ENCODE measurements at regions not wholly inside any gene's neighbourhood (a gene's known extent, or its start where the extent isn't known, plus 50 kb on each side); places are given as distances from the start of the nearest gene placed in this dataset.

- no peaks in the 10 kb centered on the region for H3K27me3 Mint-ChIP-seq (ENCODE audit: insufficient read depth, low read depth, poor library complexity)
- Histone ChIP-seq H2AFZ (no peak overlapping the region), H3K4me3 (no peak overlapping the region), H3K36me3 (ENCODE audit: insufficient read depth) (no peaks in the 10 kb centered on the region), H3K27ac (ENCODE audit: low read depth) (no peak overlapping the region), H3F3A (replicated peaks; ENCODE audit: low read depth) (no peaks in the 10 kb centered on the region), H3K79me2 (replicated peaks; ENCODE audit: insufficient read depth) (no peaks in the 10 kb centered on the region), H4K20me1 (replicated peaks; ENCODE audit: insufficient read depth) (no peaks in the 10 kb centered on the region), H3K27me3 (ENCODE audit: insufficient read depth) (no peaks in the 10 kb centered on the region), H3K4me2 (no peak overlapping the region), H3K4me1 (ENCODE audit: insufficient read depth) (no peaks in the 10 kb centered on the region), H3K9me2 (ENCODE audit: insufficient read depth) (no peaks in the 10 kb centered on the region)
- no peak overlapping the region for H3K27ac Mint-ChIP-seq
- DNase-seq (ENCODE audit: low spot score) (no peak), ATAC-seq (no peak)
- H3K9me3 Mint-ChIP-seq = no peaks in the 10 kb centered on the region
- H3K4me3 Mint-ChIP-seq = no peak overlapping the region
- TF ChIP-seq CTCF (conservative IDR thresholded peaks at IDR 0.05; ENCODE audit: low read depth in 2 of 2) (no peak), ZNF114 (CRISPR knock-in tag; IDR thresholded peaks at IDR 0.05) (no peak), POLR2AphosphoS5 (IDR thresholded peaks at IDR 0.05; ENCODE audit: low read depth) (no peak), NANOG (IDR thresholded peaks at IDR 0.05; ENCODE audit: borderline replicate concordance) (no peak), ETS1 (IDR thresholded peaks at IDR 0.05) (no peak), STAT1 (IDR thresholded peaks at IDR 0.05; ENCODE audit: unreplicated experiment) (no peak), ZNF462 (CRISPR knock-in tag; IDR thresholded peaks at IDR 0.05) (no peak), CREB1 (CRISPR knock-in tag; IDR thresholded peaks at IDR 0.05; ENCODE audit: low read depth) (no peak), ZNF331 (CRISPR knock-in tag; IDR thresholded peaks at IDR 0.05; ENCODE audit: low read depth) (no peak)
- H3K4me1 Mint-ChIP-seq = 0 out of 3 replicates have a peak, but pooled peaks cover 4% of the 10 kb centered on the region
- no peaks in the 10 kb centered on the region for H3K36me3 Mint-ChIP-seq (ENCODE audit: low read depth)
Observed at GRCh38 chr13:64293923-64294322, 2878.3 kb upstream of the PCDH20 start.

All from GM23338 (cell line).